GM18873 (cell line): ENCODE measurements at regions not wholly inside any gene's neighbourhood (a gene's known extent, or its start where the extent isn't known, plus 50 kb on each side); places are given as distances from the start of the nearest gene placed in this dataset.
"Not testable (repeated sequence)": the region's sequence is repeated elsewhere in the genome, so short reads cannot be mapped to it uniquely, and the experiment has no call there.

Source experiments
- ATAC-seq: cut with Tn5 transposase; IDR thresholded peaks from one replicate; pipeline ENCODE4 v1.9.1; 2021; ENCODE audit warnings: mild to moderate bottlenecking, moderate library complexity, moderate number of reproducible peaks; ENCODE audit not compliant: unreplicated experiment, low FRiP score

DNA sequence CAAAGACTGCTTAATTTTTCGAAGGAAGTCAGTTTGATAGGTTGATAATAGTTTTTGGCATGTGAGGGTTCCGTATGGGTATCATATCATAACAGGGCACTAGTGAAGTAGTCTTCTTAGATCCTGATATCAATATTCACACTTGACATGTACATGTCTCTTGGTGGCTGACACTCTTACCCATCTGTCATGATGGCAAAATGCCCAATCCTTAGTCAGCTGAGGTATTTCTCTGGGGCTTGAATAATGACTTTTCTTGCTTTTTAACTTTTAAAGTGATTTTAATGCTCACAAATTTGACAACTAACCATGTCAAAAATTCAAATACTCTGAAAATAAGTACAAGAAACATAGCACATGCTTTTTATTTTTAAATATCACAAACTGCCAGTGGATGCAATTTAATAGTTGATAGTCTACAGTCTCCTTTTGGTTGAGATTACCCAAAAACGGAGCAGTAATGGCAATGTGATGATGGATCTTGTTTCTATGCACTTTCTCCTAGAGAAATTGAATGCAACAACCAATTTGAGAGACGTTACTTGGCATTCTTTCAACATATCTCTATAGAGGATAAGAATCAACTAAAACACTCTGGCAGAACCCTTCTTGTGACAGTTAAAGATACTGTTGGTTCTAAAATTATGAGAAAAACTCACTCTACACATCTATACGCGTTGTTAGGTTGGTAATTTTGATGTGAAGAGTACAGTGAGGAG lies 552.9 kb upstream of the PABPC4L start:
- ATAC-seq = no peak

DNA sequence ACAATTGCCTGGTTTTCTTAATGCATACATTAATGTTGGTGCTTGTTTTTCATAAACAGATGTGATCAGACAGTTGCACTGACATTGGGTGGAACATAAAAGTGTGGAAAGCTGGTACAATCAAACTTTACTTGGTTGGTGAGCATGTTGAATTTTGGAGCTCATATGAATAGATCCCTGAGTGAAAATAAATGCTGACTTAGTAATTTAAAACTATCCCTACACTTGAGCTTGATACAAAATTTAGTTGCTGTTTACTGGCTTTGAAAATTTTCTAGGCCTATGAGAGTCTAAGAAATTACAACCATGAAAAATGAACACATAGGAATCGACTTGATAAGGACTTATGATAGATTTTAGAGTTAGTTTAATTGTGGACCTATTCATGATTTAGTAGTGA lies 551.8 kb upstream of the PABPC4L start:
- ATAC-seq = no peak

DNA sequence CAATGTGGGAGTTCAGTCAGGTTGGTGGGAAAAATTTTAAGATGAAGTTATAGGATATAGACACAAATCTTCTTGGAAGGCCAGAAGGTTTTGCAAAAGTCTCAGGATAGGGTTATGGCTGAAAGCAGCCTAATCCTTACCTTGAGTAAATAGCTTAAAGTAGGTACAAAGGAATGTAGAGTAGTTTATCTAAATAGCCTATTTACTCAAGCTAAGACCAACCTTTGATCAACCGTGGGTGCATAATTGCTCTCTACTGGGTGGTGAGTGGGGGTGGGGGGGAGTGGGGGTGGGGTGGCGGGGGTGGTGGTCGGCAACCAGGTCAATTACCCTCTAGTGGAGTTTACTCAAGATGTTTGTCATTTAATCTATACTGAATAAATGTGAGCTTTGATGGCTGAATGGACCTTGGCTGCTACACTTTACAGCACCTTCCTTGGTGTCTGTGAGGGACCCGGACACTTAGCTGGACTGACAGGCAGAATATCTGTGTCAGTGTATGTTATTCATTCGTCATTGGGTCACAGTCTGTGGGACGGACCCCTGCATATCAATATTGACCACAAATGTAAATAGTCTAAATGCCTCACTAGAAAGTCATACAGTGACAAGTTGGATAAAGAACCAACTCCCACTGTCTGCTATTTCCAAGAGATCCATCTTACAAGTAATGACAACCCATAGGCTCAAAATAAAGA lies 545.7 kb upstream of the PABPC4L start:
- ATAC-seq = no peak

- peak; percentile 55 for ATAC-seq
These were observed 538.7 kb upstream of the PABPC4L start for GRCh38 chr4:134740290-134740689.

DNA sequence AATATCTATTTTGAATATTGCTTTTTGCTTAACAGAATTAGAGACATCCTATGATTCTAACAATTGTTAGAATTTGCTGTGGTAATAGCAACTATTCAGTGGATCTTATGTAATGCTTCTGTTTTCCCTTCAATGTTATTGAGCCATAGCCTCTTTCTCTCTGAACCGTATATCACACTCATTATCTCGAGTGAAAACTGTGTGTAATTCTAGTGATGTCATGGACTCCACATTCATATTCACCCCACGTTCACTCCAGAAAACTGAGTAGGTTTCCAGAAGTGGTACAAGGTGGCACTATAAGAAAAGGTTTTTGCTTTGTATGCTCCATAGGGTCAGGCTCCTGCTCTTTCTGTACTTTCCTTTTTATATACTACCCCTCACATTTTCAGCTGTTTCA lies 534.3 kb upstream of the PABPC4L start:
- ATAC-seq = no peak

DNA sequence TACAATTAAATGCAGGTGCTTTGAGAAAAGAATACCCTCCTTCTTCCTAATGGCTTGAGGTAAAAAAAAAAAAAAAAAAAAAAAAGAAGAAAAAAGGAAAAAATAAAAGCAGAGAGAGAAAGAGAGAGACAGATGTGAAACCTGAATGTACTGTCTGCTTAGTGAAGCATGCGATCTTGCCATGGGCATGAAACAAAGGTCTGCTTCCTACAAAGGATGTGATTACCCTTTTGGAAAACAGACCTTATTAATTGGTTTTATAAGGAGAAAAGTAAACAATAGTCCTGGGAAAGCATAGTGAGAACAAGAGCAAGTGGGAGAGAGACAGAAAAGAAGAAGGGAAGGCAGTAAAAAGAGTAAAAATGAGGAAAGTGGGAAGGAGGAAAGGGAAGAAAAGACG lies 526.1 kb upstream of the PABPC4L start:
- no peak for ATAC-seq

DNA sequence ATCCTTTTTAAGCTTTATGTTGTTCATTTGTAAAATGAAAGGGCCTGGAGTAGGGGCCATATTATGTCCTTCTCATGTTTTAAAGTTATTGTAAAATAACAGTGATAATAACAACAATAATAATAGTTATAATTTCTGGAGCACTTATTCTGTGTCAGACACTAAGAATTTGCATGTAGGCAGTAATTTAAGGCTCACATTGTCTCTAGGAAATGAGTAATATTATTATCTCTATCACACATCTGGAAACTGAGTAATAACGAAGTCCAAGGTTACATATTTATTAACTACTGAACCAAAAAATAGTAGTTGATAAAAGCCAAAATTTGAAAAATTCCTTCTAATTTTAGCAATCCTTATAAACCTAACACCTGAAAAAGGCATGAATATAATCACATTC lies 520.7 kb upstream of the PABPC4L start:
- no peak for ATAC-seq

- ATAC-seq = no peak
These were observed 518.4 kb upstream of the PABPC4L start for GRCh38 chr4:134720030-134720429.

DNA sequence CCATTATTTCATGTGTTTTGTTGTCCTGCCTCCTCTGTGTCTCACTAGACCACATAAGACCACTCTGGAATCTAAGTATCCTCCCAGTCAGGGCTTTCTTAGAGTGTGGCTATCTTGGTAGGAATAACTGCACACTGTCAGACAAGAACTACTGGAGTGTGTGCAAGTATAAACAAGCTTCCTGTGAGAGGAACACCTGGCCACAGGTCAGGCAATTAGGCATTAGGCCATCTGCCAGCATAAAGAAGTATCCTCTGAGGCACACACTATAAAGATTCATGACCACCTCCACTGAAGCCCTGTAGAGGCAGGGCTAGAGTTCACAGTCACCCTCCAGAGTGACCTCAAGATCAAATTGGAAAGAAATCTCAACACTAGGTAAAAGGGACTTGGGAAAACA lies 507.0 kb upstream of the PABPC4L start:
- ATAC-seq = no peak

GRCh38 chr4:134708026-134708425 lies 506.4 kb upstream of the PABPC4L start:
- ATAC-seq = no peak

DNA sequence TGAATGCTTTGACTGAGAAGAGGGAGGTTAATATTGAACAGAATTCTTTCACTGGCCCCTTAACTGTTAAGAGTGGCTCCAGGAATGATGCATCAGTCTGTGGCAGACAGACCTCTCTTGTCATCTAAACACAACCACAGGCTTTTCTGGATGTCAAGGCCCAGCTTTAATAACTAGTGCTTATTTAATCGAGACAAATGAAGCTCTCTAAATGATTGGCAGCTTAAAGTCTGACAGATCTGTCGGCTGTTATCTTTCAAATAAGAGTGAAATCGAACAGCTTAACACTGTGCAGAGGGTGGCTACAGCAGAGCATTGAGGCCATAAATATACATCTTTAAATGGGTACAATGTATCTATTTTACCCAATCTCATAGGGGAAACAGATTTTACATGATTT lies 500.8 kb upstream of the PABPC4L start:
- ATAC-seq = no peak

DNA sequence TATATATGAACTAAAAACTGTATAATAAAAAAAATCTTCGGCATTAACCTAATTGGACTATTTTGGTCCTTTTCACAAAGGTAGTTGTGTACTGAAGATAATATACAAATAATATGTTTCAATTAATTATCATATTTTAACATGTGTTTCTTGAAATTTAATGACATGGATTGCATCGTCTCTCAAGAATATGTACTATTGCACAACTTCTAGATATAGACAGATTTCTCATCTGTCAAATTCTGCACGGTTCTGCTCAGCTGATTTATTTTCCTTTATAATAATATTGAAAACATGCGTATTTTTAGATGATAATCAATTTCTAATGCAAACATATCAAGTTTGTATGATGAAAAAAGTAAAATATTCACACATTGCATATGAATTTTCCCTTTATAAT lies 498.7 kb upstream of the PABPC4L start:
- ATAC-seq = no peak

DNA sequence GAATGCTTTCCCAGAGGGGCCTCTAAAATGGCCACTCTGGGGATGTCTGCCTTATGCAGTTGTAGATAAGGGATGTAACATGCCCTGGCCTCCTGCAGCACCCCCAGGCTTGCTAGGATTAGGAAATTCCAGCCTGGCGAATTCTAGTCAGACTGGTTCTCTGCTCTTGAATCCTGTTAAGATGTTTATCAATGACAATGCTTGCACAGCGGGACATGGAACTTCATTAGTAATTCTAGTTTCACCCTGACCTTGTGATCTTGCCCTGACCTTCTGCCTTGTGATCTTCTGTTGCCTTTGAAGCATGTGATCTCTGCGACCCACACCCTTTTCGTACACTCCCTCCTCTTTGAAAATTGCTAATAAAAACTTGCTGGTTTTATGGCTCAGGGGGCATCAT lies 497.2 kb upstream of the PABPC4L start:
- not testable (repeated sequence) for ATAC-seq

- no peak for ATAC-seq
These were observed 493.8 kb upstream of the PABPC4L start for GRCh38 chr4:134695433-134695832.

DNA sequence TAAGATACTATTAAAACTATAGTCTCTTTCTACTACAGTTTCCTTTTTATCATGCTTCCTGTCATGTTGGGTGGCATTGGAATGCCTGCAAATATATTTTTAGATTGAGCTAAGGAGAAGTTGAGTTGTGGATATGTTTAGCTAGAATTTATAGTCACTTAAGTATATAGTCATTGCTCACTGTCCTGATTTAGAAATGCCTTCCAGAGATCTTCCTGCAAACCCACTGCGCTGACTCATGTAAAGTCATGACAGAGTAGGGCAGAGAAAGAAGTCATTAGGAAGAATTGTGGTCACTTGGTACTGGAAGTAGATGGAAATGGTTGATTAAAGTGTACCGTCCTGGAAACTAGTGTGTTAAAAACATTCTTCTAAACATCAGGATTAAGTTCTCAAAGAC lies 490.3 kb upstream of the PABPC4L start:
- ATAC-seq = no peak

DNA sequence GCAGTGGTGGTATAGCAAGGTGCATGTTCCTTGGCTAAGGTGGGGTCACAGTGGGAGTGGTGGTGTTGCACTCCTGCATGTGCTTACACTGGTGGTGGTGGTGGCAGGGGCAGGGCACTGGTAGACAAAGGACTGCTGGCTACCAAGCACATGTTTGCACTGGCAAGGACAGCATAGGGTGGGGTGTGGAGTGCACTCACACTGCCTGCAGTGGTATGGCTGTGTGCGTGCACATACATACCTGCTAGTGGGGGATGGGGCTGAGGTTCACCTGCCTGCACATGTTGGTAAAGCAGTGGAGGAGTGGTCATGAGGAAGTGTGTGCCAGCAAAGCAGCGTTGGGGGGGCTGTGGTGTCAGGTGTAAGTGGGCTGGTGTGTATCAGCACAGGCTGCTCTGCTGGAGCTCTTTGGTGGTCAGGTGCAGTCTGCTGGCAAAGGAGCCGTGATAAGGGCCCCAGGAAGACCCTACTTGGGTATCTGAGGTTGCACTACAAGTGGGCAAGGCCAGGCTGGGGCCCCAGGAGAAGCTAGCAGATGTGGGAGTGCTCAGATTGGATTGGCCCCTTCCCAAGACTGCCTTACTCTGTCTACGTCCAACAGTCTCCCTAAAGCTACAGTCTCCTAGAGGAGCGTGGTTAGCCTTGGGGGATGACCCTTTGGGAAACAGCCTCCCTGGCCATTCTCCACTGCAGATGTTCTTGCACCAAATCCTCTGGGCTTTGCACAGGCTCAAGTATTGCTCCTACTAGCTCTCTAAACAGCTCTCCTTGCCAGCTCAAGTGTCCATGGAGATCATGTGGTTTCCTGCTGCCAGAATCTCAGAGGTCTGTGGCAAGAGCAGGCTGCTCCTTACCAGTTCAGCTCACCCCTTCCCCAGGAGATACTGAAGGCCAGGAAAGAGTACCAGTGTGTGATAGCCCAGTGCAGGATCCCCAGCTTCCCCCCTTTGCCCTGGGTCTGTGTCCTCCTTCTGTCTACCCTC lies 486.3 kb upstream of the PABPC4L start:
- no peak for ATAC-seq

DNA sequence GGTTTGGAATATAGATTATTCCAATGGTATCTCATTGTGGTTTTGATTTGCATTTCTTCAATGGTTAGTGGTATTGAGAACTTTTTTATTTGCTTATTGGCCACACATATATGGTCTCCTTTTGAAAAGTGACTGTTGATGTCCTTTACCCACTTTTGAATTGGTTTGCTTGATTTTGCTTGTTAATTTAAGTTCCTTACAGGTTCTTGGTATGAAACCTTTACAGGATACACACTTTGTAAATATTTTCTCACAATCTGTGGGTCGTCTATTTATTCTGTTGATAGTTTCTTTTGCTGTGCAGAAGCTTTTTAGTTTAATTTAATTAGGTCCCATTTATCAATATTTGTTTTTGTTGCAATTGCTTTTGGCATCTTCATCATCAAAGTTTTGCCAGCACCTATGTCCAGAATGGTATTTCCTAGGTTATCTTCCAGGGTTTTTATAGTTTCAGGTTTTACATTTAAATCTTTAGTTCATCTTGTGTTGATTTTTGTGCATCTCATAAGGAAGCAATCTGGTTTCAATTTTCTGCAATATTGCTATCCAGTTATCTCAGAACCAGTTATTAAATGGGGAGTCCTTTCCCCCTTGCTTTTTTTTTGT lies 475.7 kb upstream of the PABPC4L start:
- ATAC-seq = no peak

DNA sequence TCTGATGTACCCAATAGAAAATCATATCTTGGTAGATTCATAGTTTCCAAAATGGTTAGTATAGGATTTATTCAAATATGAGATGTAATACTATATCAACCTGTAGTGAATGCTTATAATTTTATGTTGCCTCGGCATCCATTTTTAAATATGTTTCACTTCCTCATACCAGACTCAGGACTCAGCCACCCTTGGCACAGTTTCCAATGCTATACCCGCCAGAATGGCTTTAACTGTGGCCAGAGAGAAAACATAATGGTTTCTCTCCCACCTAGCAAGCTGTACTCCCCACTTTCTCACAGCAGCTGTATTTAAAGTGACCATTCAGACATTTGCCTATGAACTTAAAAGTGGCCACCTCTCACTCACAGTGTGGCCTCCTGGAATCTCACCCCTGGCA lies 466.6 kb upstream of the PABPC4L start:
- no peak for ATAC-seq

GRCh38 chr4:134666640-134667039 lies 465.1 kb upstream of the PABPC4L start:
- no peak for ATAC-seq

- no peak for ATAC-seq
These were observed 463.8 kb upstream of the PABPC4L start for GRCh38 chr4:134665429-134665828.

GRCh38 chr4:134663742-134664141 lies 462.2 kb upstream of the PABPC4L start:
- ATAC-seq = no peak
